IMR-90 (cell line): ENCODE measurements at regions not wholly inside any gene's neighbourhood (a gene's known extent, or its start where the extent isn't known, plus 50 kb on each side); places are given as distances from the start of the nearest gene placed in this dataset.

Experiments
- CEBPB ChIP-seq: IDR thresholded peaks from 2 replicates; pipeline ENCODE4 v1.6.1; 2012; ENCODE audit warnings: low read depth, low read length, improper control_type of control experiment
- POLR2A ChIP-seq: IDR thresholded peaks from 2 replicates; pipeline ENCODE4 v1.6.1; 2012; ENCODE audit warnings: mild to moderate bottlenecking, low read depth, low read length
- TF ChIP-seq, protein P1 (sequence below): conservative IDR thresholded peaks from 2 replicates; pipeline ENCODE4 v1.5.1; 2012; ENCODE audit warnings: mild to moderate bottlenecking, low read depth, low read length, improper control_type of control experiment

GRCh38 chr17:14780097-14780651, 479.3 kb downstream of the HS3ST3B1 start:
- TF ChIP-seq POLR2A (no peak), CEBPB (no peak)
- TF ChIP-seq, protein P1, sequence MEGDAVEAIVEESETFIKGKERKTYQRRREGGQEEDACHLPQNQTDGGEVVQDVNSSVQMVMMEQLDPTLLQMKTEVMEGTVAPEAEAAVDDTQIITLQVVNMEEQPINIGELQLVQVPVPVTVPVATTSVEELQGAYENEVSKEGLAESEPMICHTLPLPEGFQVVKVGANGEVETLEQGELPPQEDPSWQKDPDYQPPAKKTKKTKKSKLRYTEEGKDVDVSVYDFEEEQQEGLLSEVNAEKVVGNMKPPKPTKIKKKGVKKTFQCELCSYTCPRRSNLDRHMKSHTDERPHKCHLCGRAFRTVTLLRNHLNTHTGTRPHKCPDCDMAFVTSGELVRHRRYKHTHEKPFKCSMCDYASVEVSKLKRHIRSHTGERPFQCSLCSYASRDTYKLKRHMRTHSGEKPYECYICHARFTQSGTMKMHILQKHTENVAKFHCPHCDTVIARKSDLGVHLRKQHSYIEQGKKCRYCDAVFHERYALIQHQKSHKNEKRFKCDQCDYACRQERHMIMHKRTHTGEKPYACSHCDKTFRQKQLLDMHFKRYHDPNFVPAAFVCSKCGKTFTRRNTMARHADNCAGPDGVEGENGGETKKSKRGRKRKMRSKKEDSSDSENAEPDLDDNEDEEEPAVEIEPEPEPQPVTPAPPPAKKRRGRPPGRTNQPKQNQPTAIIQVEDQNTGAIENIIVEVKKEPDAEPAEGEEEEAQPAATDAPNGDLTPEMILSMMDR: no peak
